ENCODE measurements at regions not wholly inside any gene's neighbourhood (a gene's known extent, or its start where the extent isn't known, plus 50 kb on each side); places are given as distances from the start of the nearest gene placed in this dataset.
"Not testable (repeated sequence)": the region's sequence is repeated elsewhere in the genome, so short reads cannot be mapped to it uniquely, and the experiment has no call there.

DNA sequence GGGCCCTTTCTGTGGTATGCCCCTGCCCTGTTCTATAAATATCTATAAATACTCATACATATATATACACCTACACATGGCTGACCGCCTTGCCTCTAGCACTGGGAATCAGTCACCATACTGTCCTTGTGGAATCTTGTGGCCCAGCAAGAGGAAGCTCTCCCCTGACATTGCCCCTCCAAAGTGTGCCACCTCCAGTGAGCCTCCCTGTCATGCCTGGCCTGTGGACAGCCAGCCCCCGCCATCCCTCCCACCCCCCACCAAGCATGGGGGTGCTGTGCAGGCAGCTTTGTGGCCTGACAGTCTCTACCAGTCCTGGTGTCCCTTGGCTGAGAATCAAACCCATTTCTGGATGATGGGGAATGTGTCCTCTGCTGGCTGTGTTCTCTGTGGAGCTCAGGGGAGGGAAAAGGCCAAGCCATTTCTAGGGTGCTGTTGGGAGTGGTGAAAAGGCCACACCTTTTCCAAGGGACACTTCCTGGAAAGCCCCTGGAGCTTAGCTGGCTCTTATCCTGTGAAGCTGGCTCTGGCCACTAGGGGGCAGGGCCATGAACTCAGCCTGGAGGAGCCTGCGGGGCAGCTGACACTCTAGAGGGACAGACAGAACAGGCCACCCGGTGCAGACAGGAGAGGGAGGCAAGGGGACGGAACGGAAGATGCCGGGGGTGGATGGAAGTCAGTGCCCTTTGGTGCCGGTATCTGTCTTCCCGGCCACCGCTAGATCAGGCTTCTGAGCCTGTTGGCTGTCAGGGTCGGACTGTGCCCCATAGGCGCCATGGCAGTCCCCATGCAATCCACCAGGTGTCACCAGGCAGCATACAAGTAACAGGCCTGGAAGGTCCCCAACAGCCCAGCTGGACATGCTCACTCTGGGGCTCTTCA lies 167.2 kb downstream of the TBC1D2B start:
- H3K4me1 ChIP-seq (ENCODE audit: control insufficient read depth in 2 of 2, insufficient read depth in 2 of 2, low read length in 1 of 2); H3K4me3 ChIP-seq (ENCODE audit: low read depth in 1 of 2, low read length in 2 of 2); H3K36me3 ChIP-seq (ENCODE audit: control insufficient read depth in 2 of 2, insufficient read depth in 2 of 2, low read length in 1 of 2); H3K27me3 ChIP-seq (ENCODE audit: control insufficient read depth in 1 of 2, insufficient read depth in 2 of 2, low read length in 2 of 2); H3K9me3 ChIP-seq (ENCODE audit: control insufficient read depth in 2 of 2, insufficient read depth in 1 of 2, low read depth in 1 of 2, low read length in 1 of 2): not testable (repeated sequence)
- 23 to 40% methylated on average over 12 of the region's 12 CpGs for WGBS, 2 donors
- H3K27ac ChIP-seq (ENCODE audit: low read depth in 2 of 2, low read length in 1 of 2): peak overlapping the region in 1 of 2 donors; percentile 40

DNA sequence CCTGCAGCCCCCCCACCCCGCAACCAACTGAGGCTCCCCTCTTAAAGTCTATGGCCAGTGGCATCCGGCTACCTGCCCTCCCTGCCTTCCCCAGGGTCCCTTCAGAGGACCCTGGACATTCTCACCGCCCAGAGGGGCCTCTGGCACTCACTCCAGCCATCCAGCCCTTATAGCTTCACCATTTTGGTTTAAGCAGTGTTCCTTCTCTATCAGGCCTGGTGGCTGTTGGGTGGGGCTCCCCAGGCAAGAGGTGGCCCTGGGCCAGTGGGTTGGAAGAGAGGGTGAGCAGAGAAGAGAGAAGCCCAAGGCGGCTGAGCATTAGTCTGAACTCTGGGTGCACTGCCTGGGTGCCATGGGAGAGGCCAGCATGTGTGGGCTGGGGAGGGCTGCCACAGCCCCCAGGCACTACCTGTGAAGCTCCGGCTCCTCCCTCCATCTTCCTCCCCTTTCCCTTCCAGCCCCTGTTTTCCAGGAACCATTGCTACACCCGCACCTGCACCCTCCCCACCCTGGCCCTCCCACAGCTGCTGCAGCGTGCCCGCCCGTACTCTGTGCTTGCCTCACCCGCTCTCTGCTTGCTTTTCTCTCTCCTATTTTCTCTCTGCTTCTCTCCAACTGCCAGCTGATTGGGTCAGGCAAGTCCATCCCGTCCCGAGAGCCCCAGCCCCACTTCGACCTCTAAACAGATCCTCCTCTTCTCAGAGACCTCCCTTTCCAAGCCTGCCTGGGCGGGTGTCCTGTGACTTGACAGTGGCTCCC lies 168.2 kb downstream of the TBC1D2B start:
- Histone ChIP-seq H3K4me1 (ENCODE audit: control insufficient read depth in 2 of 2, insufficient read depth in 2 of 2, low read length in 1 of 2) (peaks cover 0 to 5% of the 10 kb centered on the region in 2 donors), H3K36me3 (ENCODE audit: control insufficient read depth in 2 of 2, insufficient read depth in 2 of 2, low read length in 1 of 2) (no peaks in the 10 kb centered on the region), H3K4me3 (ENCODE audit: low read depth in 1 of 2, low read length in 2 of 2) (no peak overlapping the region), H3K9me3 (ENCODE audit: control insufficient read depth in 2 of 2, insufficient read depth in 1 of 2, low read depth in 1 of 2, low read length in 1 of 2) (no peaks in the 10 kb centered on the region), H3K27ac (ENCODE audit: low read depth in 2 of 2, low read length in 1 of 2) (peak overlapping the region in 1 of 2 donors; percentile 24), H3K27me3 (ENCODE audit: control insufficient read depth in 1 of 2, insufficient read depth in 2 of 2, low read length in 2 of 2) (no peaks in the 10 kb centered on the region)
- WGBS, 2 donors: 45 to 74% methylated on average over 14 of the region's 14 CpGs

DNA sequence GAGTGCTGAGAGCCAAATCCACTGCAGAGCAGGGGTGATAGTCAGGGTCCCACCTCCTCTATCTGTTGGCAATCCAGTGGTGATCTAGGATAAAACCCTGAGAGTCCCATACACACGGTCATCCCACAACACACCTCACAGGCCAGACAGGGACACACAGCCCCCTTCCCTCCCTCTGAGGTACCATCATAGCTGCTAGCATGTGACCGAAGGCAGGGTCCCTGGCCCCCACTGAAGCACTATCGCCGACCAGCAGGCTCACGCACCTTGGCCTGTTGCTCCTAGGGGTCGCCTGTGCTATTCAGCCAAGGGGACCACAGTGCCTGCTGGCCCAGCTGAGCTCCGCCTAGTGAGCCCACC lies 168.8 kb downstream of the TBC1D2B start:
- H3K27ac ChIP-seq (ENCODE audit: low read depth in 2 of 2, low read length in 1 of 2); H3K4me1 ChIP-seq (ENCODE audit: control insufficient read depth in 2 of 2, insufficient read depth in 2 of 2, low read length in 1 of 2); H3K27me3 ChIP-seq (ENCODE audit: control insufficient read depth in 1 of 2, insufficient read depth in 2 of 2, low read length in 2 of 2); H3K36me3 ChIP-seq (ENCODE audit: control insufficient read depth in 2 of 2, insufficient read depth in 2 of 2, low read length in 1 of 2); H3K4me3 ChIP-seq (ENCODE audit: low read depth in 1 of 2, low read length in 2 of 2); H3K9me3 ChIP-seq (ENCODE audit: control insufficient read depth in 2 of 2, insufficient read depth in 1 of 2, low read depth in 1 of 2, low read length in 1 of 2): not testable (repeated sequence)
- 67 to 76% methylated on average over 5 to 6 of the region's 7 CpGs for WGBS, 2 donors

DNA sequence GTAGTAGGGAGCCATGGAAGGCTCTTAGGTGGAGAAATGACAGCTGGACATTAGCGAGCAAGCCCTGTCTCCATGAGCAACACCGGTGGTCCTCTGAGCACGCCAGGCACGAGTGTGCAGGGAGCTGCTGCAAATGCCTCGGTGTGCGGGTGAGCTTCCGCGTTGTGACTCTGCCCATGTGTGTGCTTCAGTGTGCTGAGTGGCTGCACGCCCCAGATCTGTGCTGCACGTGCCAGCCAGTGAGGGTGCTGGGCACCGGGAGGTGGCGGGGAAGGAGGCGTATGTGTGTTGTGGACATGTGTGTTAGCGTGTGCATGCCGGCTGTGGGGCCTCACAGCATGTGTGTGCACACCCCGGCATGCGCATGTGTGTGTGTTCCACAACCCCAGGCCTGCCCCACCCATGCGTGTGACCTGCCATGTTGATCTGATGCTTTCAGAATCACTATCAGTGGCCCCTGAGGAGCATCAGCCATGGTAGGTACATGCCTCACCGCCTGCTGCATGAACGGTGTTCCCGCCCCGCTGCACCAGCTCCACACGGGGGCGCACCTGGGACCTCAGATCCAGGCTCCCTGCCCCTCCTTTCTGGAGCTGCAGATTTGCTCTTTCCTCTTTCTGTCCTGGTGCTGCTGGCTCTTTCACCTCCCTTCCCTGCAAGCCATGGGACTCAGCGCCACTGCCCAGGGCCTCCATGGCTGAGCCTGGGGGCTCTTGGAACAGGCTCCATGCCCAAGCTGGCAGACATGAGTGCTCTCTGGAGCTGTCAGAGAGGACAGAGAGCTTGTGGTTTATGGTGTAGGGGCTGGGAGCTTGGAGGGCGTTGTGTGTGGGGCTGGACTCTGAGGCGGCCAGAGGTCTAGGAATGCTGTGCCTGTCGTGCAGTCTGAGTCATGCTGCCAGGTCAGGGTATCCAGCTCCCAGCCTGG lies 169.4 kb downstream of the TBC1D2B start:
- H3K27me3 ChIP-seq (ENCODE audit: control insufficient read depth in 1 of 2, insufficient read depth in 2 of 2, low read length in 2 of 2): no peaks in the 10 kb centered on the region
- H3K27ac ChIP-seq (ENCODE audit: low read depth in 2 of 2, low read length in 1 of 2): no peak overlapping the region
- peaks cover 0 to 5% of the 10 kb centered on the region in 2 donors for H3K4me1 ChIP-seq (ENCODE audit: control insufficient read depth in 2 of 2, insufficient read depth in 2 of 2, low read length in 1 of 2)
- 59 to 75% methylated on average over 28 of the region's 28 CpGs for WGBS, 2 donors
- no peaks in the 10 kb centered on the region for H3K9me3 ChIP-seq (ENCODE audit: control insufficient read depth in 2 of 2, insufficient read depth in 1 of 2, low read depth in 1 of 2, low read length in 1 of 2)
- no peaks in the 10 kb centered on the region for H3K36me3 ChIP-seq (ENCODE audit: control insufficient read depth in 2 of 2, insufficient read depth in 2 of 2, low read length in 1 of 2)
- H3K4me3 ChIP-seq (ENCODE audit: low read depth in 1 of 2, low read length in 2 of 2): no peak overlapping the region

GRCh38 chr15:77906062-77906990 lies 171.2 kb downstream of the TBC1D2B start:
- H3K36me3 ChIP-seq (ENCODE audit: control insufficient read depth in 2 of 2, insufficient read depth in 2 of 2, low read length in 1 of 2); H3K4me1 ChIP-seq (ENCODE audit: control insufficient read depth in 2 of 2, insufficient read depth in 2 of 2, low read length in 1 of 2); H3K4me3 ChIP-seq (ENCODE audit: low read depth in 1 of 2, low read length in 2 of 2); H3K27me3 ChIP-seq (ENCODE audit: control insufficient read depth in 1 of 2, insufficient read depth in 2 of 2, low read length in 2 of 2); H3K9me3 ChIP-seq (ENCODE audit: control insufficient read depth in 2 of 2, insufficient read depth in 1 of 2, low read depth in 1 of 2, low read length in 1 of 2); H3K27ac ChIP-seq (ENCODE audit: low read depth in 2 of 2, low read length in 1 of 2): not testable (repeated sequence)
- 73 to 78% methylated on average over 15 to 17 of the region's 17 CpGs for WGBS, 2 donors

DNA sequence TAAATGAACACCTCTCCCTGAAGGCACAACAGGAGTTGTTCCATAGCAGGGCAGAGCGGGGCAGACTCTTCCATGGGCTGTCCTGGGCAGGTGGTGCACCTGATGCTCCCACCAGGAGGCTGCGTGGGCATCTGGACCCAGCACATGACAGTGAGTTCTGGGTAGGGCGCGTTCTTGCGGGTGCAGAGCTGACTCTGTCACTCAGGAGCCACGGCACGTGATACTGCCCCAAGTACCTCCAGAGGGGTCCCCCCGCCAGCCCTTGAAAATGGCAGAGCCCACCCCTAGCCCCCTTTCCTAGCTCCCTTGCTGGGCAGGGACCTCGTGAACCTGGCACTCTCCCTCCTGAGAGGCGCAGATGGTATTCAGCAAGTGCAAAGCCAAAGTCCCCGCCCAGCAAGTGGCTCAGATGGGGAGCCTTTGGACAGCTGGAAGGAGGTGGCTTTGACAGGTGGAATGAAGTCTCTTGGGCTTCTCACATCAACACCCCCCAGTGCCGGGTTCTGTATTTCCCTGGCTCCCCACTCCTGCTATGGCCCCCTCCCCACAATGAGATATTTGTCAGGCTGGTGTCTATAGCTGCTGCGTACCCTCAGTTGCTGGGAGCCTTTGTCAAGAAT lies 172.1 kb downstream of the TBC1D2B start:
- Histone ChIP-seq H3K9me3 (ENCODE audit: control insufficient read depth in 2 of 2, insufficient read depth in 1 of 2, low read depth in 1 of 2, low read length in 1 of 2) (no peaks in the 10 kb centered on the region), H3K4me3 (ENCODE audit: low read depth in 1 of 2, low read length in 2 of 2) (no peak overlapping the region), H3K4me1 (ENCODE audit: control insufficient read depth in 2 of 2, insufficient read depth in 2 of 2, low read length in 1 of 2) (peaks cover 0 to 5% of the 10 kb centered on the region in 2 donors), H3K27me3 (ENCODE audit: control insufficient read depth in 1 of 2, insufficient read depth in 2 of 2, low read length in 2 of 2) (no peaks in the 10 kb centered on the region), H3K36me3 (ENCODE audit: control insufficient read depth in 2 of 2, insufficient read depth in 2 of 2, low read length in 1 of 2) (no peaks in the 10 kb centered on the region), H3K27ac (ENCODE audit: low read depth in 2 of 2, low read length in 1 of 2) (no peak overlapping the region)
- 81 to 85% methylated on average over 13 of the region's 13 CpGs for WGBS, 2 donors

DNA sequence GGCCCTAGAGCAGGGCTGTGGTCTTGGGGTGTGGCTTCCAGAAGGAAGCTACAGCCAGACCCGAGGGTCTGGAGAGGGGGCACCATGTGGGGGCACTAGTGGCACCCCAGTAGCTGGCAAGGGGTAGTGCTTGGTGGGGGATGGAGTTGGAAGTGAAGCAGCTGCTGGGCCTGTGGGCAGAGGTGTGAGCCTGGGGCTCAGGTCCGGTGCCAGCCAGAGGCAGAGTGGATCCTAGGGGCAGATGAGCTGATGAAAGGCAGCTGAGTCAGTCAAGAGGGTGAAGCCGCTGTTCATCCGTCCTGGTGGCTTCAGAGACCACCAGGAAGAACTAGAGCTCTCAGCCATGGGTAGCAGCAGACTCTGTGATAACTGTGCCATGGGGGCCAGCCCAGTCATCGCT lies 172.6 kb downstream of the TBC1D2B start:
- H3K27me3 ChIP-seq (ENCODE audit: control insufficient read depth in 1 of 2, insufficient read depth in 2 of 2, low read length in 2 of 2): no peaks in the 10 kb centered on the region
- H3K4me3 ChIP-seq (ENCODE audit: low read depth in 1 of 2, low read length in 2 of 2): no peak overlapping the region
- no peak overlapping the region for H3K27ac ChIP-seq (ENCODE audit: low read depth in 2 of 2, low read length in 1 of 2)
- peaks cover 0 to 5% of the 10 kb centered on the region in 2 donors for H3K4me1 ChIP-seq (ENCODE audit: control insufficient read depth in 2 of 2, insufficient read depth in 2 of 2, low read length in 1 of 2)
- no peaks in the 10 kb centered on the region for H3K9me3 ChIP-seq (ENCODE audit: control insufficient read depth in 2 of 2, insufficient read depth in 1 of 2, low read depth in 1 of 2, low read length in 1 of 2)
- 64 to 70% methylated on average over 4 to 5 of the region's 5 CpGs for WGBS, 2 donors
- H3K36me3 ChIP-seq (ENCODE audit: control insufficient read depth in 2 of 2, insufficient read depth in 2 of 2, low read length in 1 of 2): no peaks in the 10 kb centered on the region

GRCh38 chr15:77904436-77904821 lies 173.1 kb downstream of the TBC1D2B start:
- no peak overlapping the region for H3K27ac ChIP-seq (ENCODE audit: low read depth in 2 of 2, low read length in 1 of 2)
- WGBS, 2 donors: 70 to 78% methylated on average over 5 of the region's 5 CpGs
- H3K36me3 ChIP-seq (ENCODE audit: control insufficient read depth in 2 of 2, insufficient read depth in 2 of 2, low read length in 1 of 2): no peaks in the 10 kb centered on the region
- H3K9me3 ChIP-seq (ENCODE audit: control insufficient read depth in 2 of 2, insufficient read depth in 1 of 2, low read depth in 1 of 2, low read length in 1 of 2): no peaks in the 10 kb centered on the region
- no peaks in the 10 kb centered on the region for H3K27me3 ChIP-seq (ENCODE audit: control insufficient read depth in 1 of 2, insufficient read depth in 2 of 2, low read length in 2 of 2)
- H3K4me3 ChIP-seq (ENCODE audit: low read depth in 1 of 2, low read length in 2 of 2): no peak overlapping the region
- H3K4me1 ChIP-seq (ENCODE audit: control insufficient read depth in 2 of 2, insufficient read depth in 2 of 2, low read length in 1 of 2): peaks cover 0 to 5% of the 10 kb centered on the region in 2 donors

Data from esophagus (tissue), 2 donors.